Vagina (tissue), 2 donors: ENCODE measurements at regions not wholly inside any gene's neighbourhood (a gene's known extent, or its start where the extent isn't known, plus 50 kb on each side); places are given as distances from the start of the nearest gene placed in this dataset.

Source experiments
- POLR2A ChIP-seq, 2 donors: fragments of 450-650 bp; IDR thresholded peaks; one replicate each; pipeline ENCODE4 v1.6.1; 2017; ENCODE audit warnings: antibody characterized with exemption in 2 of 2, mild to moderate bottlenecking in 2 of 2, moderate library complexity in 2 of 2
- POLR2AphosphoS5 ChIP-seq, 2 donors: sonication (generic); formaldehyde crosslinking; IDR thresholded peaks; one replicate each; pipeline ENCODE4 v1.9.0; 2017; ENCODE audit warnings: antibody characterized with exemption in 2 of 2, mild to moderate bottlenecking in 2 of 2, low read depth in 1 of 2; ENCODE audit not compliant: insufficient read depth in 1 of 2
- TF ChIP-seq, protein P1 (sequence below), 3 experiments: fragments of 450-650 bp in 2 of 3; fragments of 200-600 bp in 1 of 3; sonication (generic) in 1 of 3; IDR thresholded peaks; one replicate each; pipeline ENCODE4 v1.5.1; 2017 to 2019; ENCODE audit warnings: antibody characterized with exemption in 3 of 3, mild to moderate bottlenecking in 2 of 3, moderate library complexity in 2 of 3

GRCh38 chr1:60146884-60147283 is 73.3 kb upstream of the C1orf87 start:
- TF ChIP-seq, protein P1, sequence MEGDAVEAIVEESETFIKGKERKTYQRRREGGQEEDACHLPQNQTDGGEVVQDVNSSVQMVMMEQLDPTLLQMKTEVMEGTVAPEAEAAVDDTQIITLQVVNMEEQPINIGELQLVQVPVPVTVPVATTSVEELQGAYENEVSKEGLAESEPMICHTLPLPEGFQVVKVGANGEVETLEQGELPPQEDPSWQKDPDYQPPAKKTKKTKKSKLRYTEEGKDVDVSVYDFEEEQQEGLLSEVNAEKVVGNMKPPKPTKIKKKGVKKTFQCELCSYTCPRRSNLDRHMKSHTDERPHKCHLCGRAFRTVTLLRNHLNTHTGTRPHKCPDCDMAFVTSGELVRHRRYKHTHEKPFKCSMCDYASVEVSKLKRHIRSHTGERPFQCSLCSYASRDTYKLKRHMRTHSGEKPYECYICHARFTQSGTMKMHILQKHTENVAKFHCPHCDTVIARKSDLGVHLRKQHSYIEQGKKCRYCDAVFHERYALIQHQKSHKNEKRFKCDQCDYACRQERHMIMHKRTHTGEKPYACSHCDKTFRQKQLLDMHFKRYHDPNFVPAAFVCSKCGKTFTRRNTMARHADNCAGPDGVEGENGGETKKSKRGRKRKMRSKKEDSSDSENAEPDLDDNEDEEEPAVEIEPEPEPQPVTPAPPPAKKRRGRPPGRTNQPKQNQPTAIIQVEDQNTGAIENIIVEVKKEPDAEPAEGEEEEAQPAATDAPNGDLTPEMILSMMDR (IDR thresholded peaks at IDR 0.05): no peak
- TF ChIP-seq POLR2A (IDR thresholded peaks at IDR 0.05): no peak
- TF ChIP-seq POLR2AphosphoS5 (IDR thresholded peaks at IDR 0.05; ENCODE audit: insufficient read depth in 1 of 2, low read depth in 1 of 2): no peak
